OCI-LY3 (cell line): ENCODE measurements at regions not wholly inside any gene's neighbourhood (a gene's known extent, or its start where the extent isn't known, plus 50 kb on each side); places are given as distances from the start of the nearest gene placed in this dataset.

Source experiments
- EZH2phosphoT487 ChIP-seq: fragments of 200-600 bp; shearing (Covaris generic); IDR thresholded peaks from 2 replicates; pipeline ENCODE4 v1.6.1; 2018; ENCODE audit warnings: antibody characterized with exemption, mixed run types, low read depth
- TF ChIP-seq, protein P1 (sequence below): fragments of 200-600, 300-600 bp; sonication (generic); IDR thresholded peaks from 2 replicates; pipeline ENCODE4 v1.5.1; 2014; ENCODE audit warnings: antibody characterized with exemption, low read length, low read depth

DNA sequence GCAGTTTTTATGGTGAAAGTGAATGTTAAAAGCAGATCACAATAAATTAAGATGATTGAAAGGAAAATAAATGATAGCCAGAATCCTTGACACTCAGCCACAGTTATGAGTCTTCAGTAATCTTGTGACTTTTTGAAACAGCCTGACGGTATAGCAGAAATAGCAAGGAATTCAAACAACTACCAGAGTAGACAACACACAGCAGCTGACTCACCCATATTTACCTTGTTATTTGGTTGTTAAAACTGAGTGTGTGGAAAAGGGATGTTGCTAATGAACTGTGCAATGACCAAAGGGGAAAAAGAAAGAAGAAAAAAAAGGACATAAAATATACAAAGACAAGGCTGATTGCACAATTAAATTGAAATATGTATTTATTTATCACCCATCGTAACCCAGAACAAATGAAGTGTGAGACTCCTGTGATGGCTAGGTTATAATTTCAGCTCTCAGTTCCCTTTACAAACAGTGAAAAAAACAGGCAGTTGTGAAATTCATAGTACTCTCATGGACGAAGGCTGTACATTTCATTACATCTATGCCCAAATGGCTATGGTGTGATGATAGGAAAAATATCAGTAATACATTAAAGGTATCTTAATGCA, 1023.0 kb upstream of the SORCS1 start:
- TF ChIP-seq, protein P1, sequence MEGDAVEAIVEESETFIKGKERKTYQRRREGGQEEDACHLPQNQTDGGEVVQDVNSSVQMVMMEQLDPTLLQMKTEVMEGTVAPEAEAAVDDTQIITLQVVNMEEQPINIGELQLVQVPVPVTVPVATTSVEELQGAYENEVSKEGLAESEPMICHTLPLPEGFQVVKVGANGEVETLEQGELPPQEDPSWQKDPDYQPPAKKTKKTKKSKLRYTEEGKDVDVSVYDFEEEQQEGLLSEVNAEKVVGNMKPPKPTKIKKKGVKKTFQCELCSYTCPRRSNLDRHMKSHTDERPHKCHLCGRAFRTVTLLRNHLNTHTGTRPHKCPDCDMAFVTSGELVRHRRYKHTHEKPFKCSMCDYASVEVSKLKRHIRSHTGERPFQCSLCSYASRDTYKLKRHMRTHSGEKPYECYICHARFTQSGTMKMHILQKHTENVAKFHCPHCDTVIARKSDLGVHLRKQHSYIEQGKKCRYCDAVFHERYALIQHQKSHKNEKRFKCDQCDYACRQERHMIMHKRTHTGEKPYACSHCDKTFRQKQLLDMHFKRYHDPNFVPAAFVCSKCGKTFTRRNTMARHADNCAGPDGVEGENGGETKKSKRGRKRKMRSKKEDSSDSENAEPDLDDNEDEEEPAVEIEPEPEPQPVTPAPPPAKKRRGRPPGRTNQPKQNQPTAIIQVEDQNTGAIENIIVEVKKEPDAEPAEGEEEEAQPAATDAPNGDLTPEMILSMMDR = no peak
- TF ChIP-seq EZH2phosphoT487 = no peak
